Trophoblast cell (in vitro differentiated cells and primary cell): ENCODE measurements at regions not wholly inside any gene's neighbourhood (a gene's known extent, or its start where the extent isn't known, plus 50 kb on each side); places are given as distances from the start of the nearest gene placed in this dataset.
"Not testable (repeated sequence)": the region's sequence is repeated elsewhere in the genome, so short reads cannot be mapped to it uniquely, and the experiment has no call there.

Experiments
- DNase-seq, 2 donors: peaks; one replicate each; pipeline ENCODE4 v3.0.0-alpha.2; 2016
- H2AFZ ChIP-seq: 2 replicates; pipeline ENCODE4 v1.6.1; 2013; ENCODE audit warnings: low read length, moderate library complexity, mild to moderate bottlenecking; ENCODE audit not compliant: insufficient read depth, poor library complexity
- H2AK5ac ChIP-seq: 2 replicates; pipeline ENCODE4 v1.6.1; 2013; ENCODE audit warnings: mild to moderate bottlenecking, low read length
- H2BK120ac ChIP-seq: 2 replicates; pipeline ENCODE4 v1.6.1; 2013; ENCODE audit warnings: low read length, mild to moderate bottlenecking, moderate library complexity; ENCODE audit not compliant: insufficient read depth, poor library complexity
- H2BK12ac ChIP-seq: 2 replicates; pipeline ENCODE4 v1.6.1; 2013; ENCODE audit warnings: mild to moderate bottlenecking, low read length, moderate library complexity
- H2BK5ac ChIP-seq: 2 replicates; pipeline ENCODE4 v1.6.1; 2013; ENCODE audit warnings: low read length, low read depth, moderate library complexity, mild to moderate bottlenecking; ENCODE audit not compliant: poor library complexity
- H3K14ac ChIP-seq: 2 replicates; pipeline ENCODE4 v1.6.1; 2013; ENCODE audit warnings: mild to moderate bottlenecking, low read length
- H3K18ac ChIP-seq: 2 replicates; pipeline ENCODE4 v1.6.1; 2013; ENCODE audit warnings: mild to moderate bottlenecking, low read length
- H3K23ac ChIP-seq: 2 replicates; pipeline ENCODE4 v1.6.1; 2013; ENCODE audit warnings: low read length
- H3K27ac ChIP-seq: 2 replicates; pipeline ENCODE4 v1.5.1; 2013; ENCODE audit warnings: low read depth, mild to moderate bottlenecking, inconsistent platforms, low read length, moderate library complexity
- H3K27me3 ChIP-seq: 2 replicates; pipeline ENCODE4 v1.6.1; 2013; ENCODE audit warnings: inconsistent platforms, mild to moderate bottlenecking, low read length, moderate library complexity; ENCODE audit not compliant: insufficient read depth
- H3K36me3 ChIP-seq, 2 experiments: 1 replicate in 1 of 2; 2 replicates in 1 of 2; pipeline ENCODE4 v1.6.1; 2013; ENCODE audit warnings: low read length in 2 of 2, mild to moderate bottlenecking in 2 of 2, moderate library complexity in 1 of 2; ENCODE audit not compliant: insufficient read depth in 2 of 2, control insufficient read depth in 1 of 2
- H3K4ac ChIP-seq: 2 replicates; pipeline ENCODE4 v1.6.1; 2013; ENCODE audit warnings: low read depth, mild to moderate bottlenecking, low read length, moderate library complexity
- H3K4me1 ChIP-seq, 2 experiments: 1 replicate in 1 of 2; 2 replicates in 1 of 2; pipeline ENCODE4 v1.6.1; 2013; ENCODE audit warnings: low read length in 2 of 2, mild to moderate bottlenecking in 2 of 2, moderate library complexity in 1 of 2; ENCODE audit not compliant: insufficient read depth in 2 of 2, control insufficient read depth in 1 of 2
- H3K4me2 ChIP-seq: 2 replicates; pipeline ENCODE4 v1.6.1; 2013; ENCODE audit warnings: inconsistent platforms, mild to moderate bottlenecking, low read length, moderate library complexity
- H3K4me3 ChIP-seq: 2 replicates; pipeline ENCODE4 v1.5.1; 2013; ENCODE audit warnings: mild to moderate bottlenecking, low read depth, low read length, inconsistent platforms
- H3K79me1 ChIP-seq: one replicate; pipeline ENCODE4 v1.6.1; 2013; ENCODE audit warnings: low read length
- H3K79me2 ChIP-seq: 2 replicates; pipeline ENCODE4 v1.6.1; 2013; ENCODE audit warnings: low read length, mild to moderate bottlenecking; ENCODE audit not compliant: control insufficient read depth, insufficient read depth, poor library complexity
- H3K9ac ChIP-seq: 2 replicates; pipeline ENCODE4 v1.6.1; 2013; ENCODE audit warnings: mild to moderate bottlenecking, low read length
- H3K9me3 ChIP-seq: 2 replicates; pipeline ENCODE4 v1.6.1; 2013; ENCODE audit warnings: low read depth, mild to moderate bottlenecking, control low read depth, inconsistent platforms, low read length; ENCODE audit not compliant: insufficient read depth
- H4K12ac ChIP-seq: 2 replicates; pipeline ENCODE4 v1.6.1; 2013; ENCODE audit warnings: low read depth, mild to moderate bottlenecking, low read length, moderate library complexity
- H4K8ac ChIP-seq: 2 replicates; pipeline ENCODE4 v1.6.1; 2013; ENCODE audit warnings: low read depth, mild to moderate bottlenecking, low read length, moderate library complexity
- H4K91ac ChIP-seq: one replicate; pipeline ENCODE4 v1.6.1; 2013; ENCODE audit warnings: low read depth, mild to moderate bottlenecking, low read length, moderate library complexity
- WGBS: extraction: QIAGEN DNeasy Blood & Tissue Kit; methylation state at CpG from one replicate; pipeline ENCODE4 v1.1.7; 2013; ENCODE audit warnings: missing lambda C conversion rate; ENCODE audit not compliant: insufficient read length, insufficient coverage; ENCODE audit errors: extremely low coverage; 5-methylcytosine and 5-hydroxymethylcytosine counted together

- Histone ChIP-seq H3K4me1 (peaks cover 11% of the 10 kb centered on the region in 2 experiments), H3K9me3 (no peaks in the 10 kb centered on the region), H3K18ac (no peak overlapping the region), H3K14ac (no peak overlapping the region), H2BK120ac (no peak overlapping the region), H3K27ac (no peak overlapping the region), H4K12ac (no peak overlapping the region), H3K4ac (no peak overlapping the region), H3K9ac (no peak overlapping the region), H2BK5ac (no peak overlapping the region), H3K79me2 (no peaks in the 10 kb centered on the region), H3K79me1 (peaks cover 2% of the 10 kb centered on the region), H3K4me3 (no peak overlapping the region), H2BK12ac (no peak overlapping the region), H4K8ac (no peak overlapping the region), H3K36me3 (no peaks in the 10 kb centered on the region), H4K91ac (no peak overlapping the region), H3K4me2 (no peak overlapping the region), H3K23ac (no peak overlapping the region), H3K27me3 (no peaks in the 10 kb centered on the region), H2AFZ (no peak overlapping the region), H2AK5ac (no peak overlapping the region)
- WGBS = no CpG with 5 or more reads among the region's 3 CpGs
- DNase-seq = no peak
Measured at GRCh38 chr1:87432685-87433084, 104.0 kb downstream of the LMO4 start.

- not testable (repeated sequence) for H2AK5ac ChIP-seq, H3K27me3 ChIP-seq, H3K14ac ChIP-seq
Measured at GRCh38 chr1:87433101-87433500, 104.4 kb downstream of the LMO4 start.

GRCh38 chr1:87435484-87435883, 106.8 kb downstream of the LMO4 start:
- no peak overlapping the region for H4K8ac ChIP-seq
- WGBS = no CpG with 5 or more reads among the region's 8 CpGs

More at GRCh38 chr1:87433101-87433500, 104.4 kb downstream of the LMO4 start:
- not testable (repeated sequence) for H4K8ac ChIP-seq, H2BK12ac ChIP-seq, H4K12ac ChIP-seq, H3K4ac ChIP-seq, H2BK120ac ChIP-seq, H3K9me3 ChIP-seq, DNase-seq, H3K79me2 ChIP-seq, H3K18ac ChIP-seq, H3K9ac ChIP-seq, H3K4me3 ChIP-seq, H2AFZ ChIP-seq, H3K36me3 ChIP-seq, H3K4me2 ChIP-seq, H3K27ac ChIP-seq, H3K79me1 ChIP-seq, H2BK5ac ChIP-seq, H4K91ac ChIP-seq, H3K23ac ChIP-seq
- H3K4me1 ChIP-seq = peaks cover 11% of the 10 kb centered on the region in 2 experiments
- WGBS = no CpG with 5 or more reads among the region's 2 CpGs

GRCh38 chr1:87436115-87436514, 107.4 kb downstream of the LMO4 start:
- H4K12ac ChIP-seq, H4K91ac ChIP-seq, H4K8ac ChIP-seq, H3K14ac ChIP-seq, H3K4me3 ChIP-seq, H2AK5ac ChIP-seq, H3K79me1 ChIP-seq, H3K27me3 ChIP-seq, H3K79me2 ChIP-seq, H3K9ac ChIP-seq, H2BK12ac ChIP-seq, H3K9me3 ChIP-seq, H2AFZ ChIP-seq, H3K18ac ChIP-seq, H3K23ac ChIP-seq, H2BK120ac ChIP-seq, H3K36me3 ChIP-seq, H3K4me2 ChIP-seq, H3K4ac ChIP-seq: not testable (repeated sequence)
- no CpG with 5 or more reads among the region's 8 CpGs for WGBS
- DNase-seq = peak in 1 of 2 donors; percentile 26
- Histone ChIP-seq H2BK5ac (peak overlapping the region; percentile 17), H3K27ac (peak overlapping the region; percentile 29), H3K4me1 (peaks cover 10 to 11% of the 10 kb centered on the region in 2 experiments)

More at GRCh38 chr1:87435484-87435883, 106.8 kb downstream of the LMO4 start:
- no peak overlapping the region for H3K9ac ChIP-seq
- H2BK5ac ChIP-seq = peak overlapping the region; percentile 31
- H3K4me1 ChIP-seq = peaks cover 10 to 11% of the 10 kb centered on the region in 2 experiments
- H3K4ac ChIP-seq = no peak overlapping the region
- no peak overlapping the region for H3K4me3 ChIP-seq
- DNase-seq = peak; percentile 81 to 93
- no peak overlapping the region for H3K18ac ChIP-seq
- H2BK12ac ChIP-seq = no peak overlapping the region
- H2BK120ac ChIP-seq = no peak overlapping the region
- H3K4me2 ChIP-seq = no peak overlapping the region
- H3K23ac ChIP-seq = no peak overlapping the region
- no peak overlapping the region for H2AK5ac ChIP-seq
- peaks cover 2% of the 10 kb centered on the region for H3K79me1 ChIP-seq
- H3K27ac ChIP-seq = no peak overlapping the region
- no peaks in the 10 kb centered on the region for H3K36me3 ChIP-seq
- H3K9me3 ChIP-seq = no peaks in the 10 kb centered on the region
- H4K12ac ChIP-seq = no peak overlapping the region
- no peak overlapping the region for H2AFZ ChIP-seq
- H3K27me3 ChIP-seq = no peaks in the 10 kb centered on the region
- no peak overlapping the region for H4K91ac ChIP-seq
- H3K79me2 ChIP-seq = no peaks in the 10 kb centered on the region
- no peak overlapping the region for H3K14ac ChIP-seq
